ENCODE measurements at regions not wholly inside any gene's neighbourhood (a gene's known extent, or its start where the extent isn't known, plus 50 kb on each side); places are given as distances from the start of the nearest gene placed in this dataset.

GRCh38 chr15:29208836-29209235 is 60.8 kb downstream of the NSMCE3 start:
- no peak overlapping the region for H3K4me3 Mint-ChIP-seq
- DNase-seq = no peak
- H3K27ac Mint-ChIP-seq = no peak overlapping the region
- H3K36me3 Mint-ChIP-seq (ENCODE audit: low read depth) = no peaks in the 10 kb centered on the region
- H3K4me1 Mint-ChIP-seq (ENCODE audit: low read depth) = no peaks in the 10 kb centered on the region
- peaks cover 5% of the 10 kb centered on the region for H3K27me3 Mint-ChIP-seq (ENCODE audit: insufficient read depth)
- TF ChIP-seq CTCF (IDR thresholded peaks at IDR 0.05) = no peak
- no peaks in the 10 kb centered on the region; the same call in 1 of the 2 replicates for H3K9me3 Mint-ChIP-seq

GRCh38 chr15:29208352-29208751 is 61.3 kb downstream of the NSMCE3 start:
- Mint-ChIP-seq H3K4me1 (ENCODE audit: low read depth) (no peaks in the 10 kb centered on the region), H3K27me3 (ENCODE audit: insufficient read depth) (peaks cover 8% of the 10 kb centered on the region), H3K9me3 (no peaks in the 10 kb centered on the region; the same call in 1 of the 2 replicates), H3K36me3 (ENCODE audit: low read depth) (no peaks in the 10 kb centered on the region), H3K4me3 (no peak overlapping the region), H3K27ac (no peak overlapping the region)
- TF ChIP-seq CTCF (IDR thresholded peaks at IDR 0.05) = no peak
- DNase-seq = no peak

- no peak overlapping the region for H3K27ac Mint-ChIP-seq
- peaks cover 8% of the 10 kb centered on the region for H3K27me3 Mint-ChIP-seq (ENCODE audit: insufficient read depth)
- no peak for TF ChIP-seq CTCF (IDR thresholded peaks at IDR 0.05)
- no peak overlapping the region for H3K4me3 Mint-ChIP-seq
- no peaks in the 10 kb centered on the region for H3K36me3 Mint-ChIP-seq (ENCODE audit: low read depth)
- H3K4me1 Mint-ChIP-seq (ENCODE audit: low read depth) = no peaks in the 10 kb centered on the region
- no peak for DNase-seq
- no peaks in the 10 kb centered on the region; the same call in 1 of the 2 replicates for H3K9me3 Mint-ChIP-seq
These were observed 61.9 kb downstream of the NSMCE3 start for GRCh38 chr15:29207758-29208108.

GRCh38 chr15:29207027-29207757 is 62.4 kb downstream of the NSMCE3 start:
- H3K9me3 Mint-ChIP-seq = no peaks in the 10 kb centered on the region; the same call in 1 of the 2 replicates
- H3K27me3 Mint-ChIP-seq (ENCODE audit: insufficient read depth) = peaks cover 5% of the 10 kb centered on the region
- H3K27ac Mint-ChIP-seq = no peak overlapping the region
- no peaks in the 10 kb centered on the region for H3K36me3 Mint-ChIP-seq (ENCODE audit: low read depth)
- H3K4me1 Mint-ChIP-seq (ENCODE audit: low read depth) = no peaks in the 10 kb centered on the region
- no peak for DNase-seq
- H3K4me3 Mint-ChIP-seq = no peak overlapping the region
- TF ChIP-seq CTCF (IDR thresholded peaks at IDR 0.05) = no peak

GRCh38 chr15:29205186-29205585 is 64.4 kb downstream of the NSMCE3 start:
- no peaks in the 10 kb centered on the region; the same call in 1 of the 2 replicates for H3K9me3 Mint-ChIP-seq
- TF ChIP-seq CTCF (IDR thresholded peaks at IDR 0.05) = no peak
- H3K36me3 Mint-ChIP-seq (ENCODE audit: low read depth) = no peaks in the 10 kb centered on the region
- H3K27ac Mint-ChIP-seq = no peak overlapping the region
- no peaks in the 10 kb centered on the region for H3K4me1 Mint-ChIP-seq (ENCODE audit: low read depth)
- no peak overlapping the region for H3K4me3 Mint-ChIP-seq
- peaks cover 5% of the 10 kb centered on the region for H3K27me3 Mint-ChIP-seq (ENCODE audit: insufficient read depth)
- DNase-seq = no peak
